OCI-LY1 (cell line): ENCODE measurements at regions not wholly inside any gene's neighbourhood (a gene's known extent, or its start where the extent isn't known, plus 50 kb on each side); places are given as distances from the start of the nearest gene placed in this dataset.

Source experiments
- H2AFZ ChIP-seq: fragments of 200-600 bp; sonication (generic), shearing (Covaris generic); 2 replicates; pipeline ENCODE4 v1.6.0; 2014; ENCODE audit warnings: antibody characterized with exemption, mild to moderate bottlenecking, low read length
- H3F3A ChIP-seq: fragments of 200-600 bp; sonication (generic), shearing (Covaris generic); 2 replicates; pipeline ENCODE4 v1.6.0; 2014; ENCODE audit warnings: mild to moderate bottlenecking, antibody characterized with exemption, low read length, moderate library complexity; ENCODE audit not compliant: insufficient read depth
- H3K27ac ChIP-seq: fragments of 200-600 bp; sonication (generic); 2 replicates; pipeline ENCODE4 v1.5.1; 2014; ENCODE audit warnings: low read length, mixed run types, mild to moderate bottlenecking, low read depth; ENCODE audit not compliant: poor library complexity, severe bottlenecking
- H3K27me3 ChIP-seq: fragments of 200-600 bp; sonication (generic); 2 replicates; pipeline ENCODE4 v1.6.0; 2014; ENCODE audit warnings: antibody characterized with exemption, mild to moderate bottlenecking, low read length, moderate library complexity; ENCODE audit not compliant: insufficient read depth
- H3K36me3 ChIP-seq: fragments of 200-600 bp; sonication (generic); 2 replicates; pipeline ENCODE4 v1.6.1; 2014; ENCODE audit warnings: mild to moderate bottlenecking, antibody characterized with exemption, low read length, moderate library complexity, mixed read lengths; ENCODE audit not compliant: insufficient read depth
- H3K4me1 ChIP-seq: fragments of 200-600 bp; sonication (generic); 2 replicates; pipeline ENCODE4 v1.5.1; 2014; ENCODE audit warnings: mild to moderate bottlenecking, low read length, moderate library complexity; ENCODE audit not compliant: insufficient read depth, severe bottlenecking
- H3K4me2 ChIP-seq: fragments of 200-600 bp; sonication (generic), shearing (Covaris generic); 2 replicates; pipeline ENCODE4 v1.6.1; 2014; ENCODE audit warnings: low read length
- H3K4me3 ChIP-seq: fragments of 200-600 bp; sonication (generic); 2 replicates; pipeline ENCODE4 v1.5.1; 2014; ENCODE audit warnings: low read length, low read depth, mild to moderate bottlenecking, mixed read lengths; ENCODE audit not compliant: poor library complexity, severe bottlenecking
- H3K79me2 ChIP-seq: fragments of 200-600 bp; shearing (Covaris generic); 2 replicates; pipeline ENCODE4 v1.6.1; 2016; ENCODE audit warnings: mixed run types, low read length, mixed read lengths; ENCODE audit not compliant: insufficient read depth
- H3K9ac ChIP-seq: fragments of 200-600 bp; sonication (generic), shearing (Covaris generic); 2 replicates; pipeline ENCODE4 v1.6.1; 2014; ENCODE audit warnings: mild to moderate bottlenecking, low read length, mixed read lengths
- H3K9me2 ChIP-seq: fragments of 200-600 bp; sonication (generic), shearing (Covaris generic); 2 replicates; pipeline ENCODE4 v1.6.1; 2014; ENCODE audit warnings: low read depth, mild to moderate bottlenecking, low read length, mixed read lengths
- H3K9me3 ChIP-seq: fragments of 200-600 bp; shearing (Covaris generic); 2 replicates; pipeline ENCODE4 v1.6.1; 2014; ENCODE audit warnings: low read length, mixed read lengths
- H4K20me1 ChIP-seq: fragments of 200-600 bp; sonication (generic), shearing (Covaris generic); 2 replicates; pipeline ENCODE4 v1.6.0; 2016; ENCODE audit warnings: mild to moderate bottlenecking, low read length; ENCODE audit not compliant: insufficient read depth
- CTCF ChIP-seq: fragments of 200-600 bp; sonication (generic), shearing (Covaris generic); IDR thresholded peaks from 2 replicates; pipeline ENCODE4 v1.5.1; 2017; ENCODE audit warnings: mild to moderate bottlenecking, antibody characterized with exemption, low read length, moderate library complexity, mixed read lengths
- EZH2 ChIP-seq: fragments of 200-600 bp; sonication (generic), shearing (Covaris generic); IDR thresholded peaks from 2 replicates; pipeline ENCODE4 v1.8.0; 2017; ENCODE audit warnings: borderline replicate concordance, mixed run types, mild to moderate bottlenecking, antibody characterized with exemption, low read length, moderate library complexity, mixed read lengths

- Histone ChIP-seq H3K9me2 (no peaks in the 10 kb centered on the region), H3F3A (no peaks in the 10 kb centered on the region), H3K27ac (no peak overlapping the region), H3K79me2 (no peaks in the 10 kb centered on the region), H3K4me3 (no peak overlapping the region), H3K4me2 (no peak overlapping the region), H3K27me3 (no peaks in the 10 kb centered on the region), H3K9me3 (no peaks in the 10 kb centered on the region), H4K20me1 (no peaks in the 10 kb centered on the region), H2AFZ (no peak overlapping the region), H3K36me3 (no peaks in the 10 kb centered on the region), H3K9ac (no peak overlapping the region), H3K4me1 (no peaks in the 10 kb centered on the region)
- TF ChIP-seq CTCF = no peak
- no peak for TF ChIP-seq EZH2
Measured at GRCh38 chr4:8770518-8771257, 101.0 kb downstream of the HMX1 start.

- no peaks in the 10 kb centered on the region for H3K27me3 ChIP-seq
- no peaks in the 10 kb centered on the region for H3K79me2 ChIP-seq
- no peaks in the 10 kb centered on the region for H3K9me2 ChIP-seq
- H4K20me1 ChIP-seq = no peaks in the 10 kb centered on the region
- no peaks in the 10 kb centered on the region for H3F3A ChIP-seq
- H3K4me2 ChIP-seq = no peak overlapping the region
- no peaks in the 10 kb centered on the region for H3K9me3 ChIP-seq
- H3K36me3 ChIP-seq = no peaks in the 10 kb centered on the region
- H3K27ac ChIP-seq = no peak overlapping the region
- TF ChIP-seq EZH2 (no peak), CTCF (no peak)
- H3K4me3 ChIP-seq = no peak overlapping the region
- no peak overlapping the region for H3K9ac ChIP-seq
- no peak overlapping the region for H2AFZ ChIP-seq
- no peaks in the 10 kb centered on the region for H3K4me1 ChIP-seq
Measured at GRCh38 chr4:8769645-8770517, 101.8 kb downstream of the HMX1 start.

GRCh38 chr4:8768357-8768999 is 103.2 kb downstream of the HMX1 start:
- H3K4me3 ChIP-seq = no peak overlapping the region
- H3K36me3 ChIP-seq = no peaks in the 10 kb centered on the region
- H3K27ac ChIP-seq = no peak overlapping the region
- no peaks in the 10 kb centered on the region for H4K20me1 ChIP-seq
- no peaks in the 10 kb centered on the region for H3F3A ChIP-seq
- H3K79me2 ChIP-seq = no peaks in the 10 kb centered on the region
- no peaks in the 10 kb centered on the region for H3K27me3 ChIP-seq
- H3K4me1 ChIP-seq = no peaks in the 10 kb centered on the region
- no peaks in the 10 kb centered on the region for H3K9me2 ChIP-seq
- no peak overlapping the region for H2AFZ ChIP-seq
- H3K9ac ChIP-seq = no peak overlapping the region
- no peaks in the 10 kb centered on the region for H3K9me3 ChIP-seq
- no peak for TF ChIP-seq EZH2
- TF ChIP-seq CTCF = no peak
- H3K4me2 ChIP-seq = no peak overlapping the region
